Activated CD8-positive, alpha-beta memory T cell treated with anti-CD3 and anti-CD28 coated beads, Interleukin-2, amount 50 U/mL, for 48 hours (primary cell): ENCODE measurements at regions not wholly inside any gene's neighbourhood (a gene's known extent, or its start where the extent isn't known, plus 50 kb on each side); places are given as distances from the start of the nearest gene placed in this dataset.

Experiments used
- DNase-seq: peaks from one replicate; pipeline ENCODE4 v3.0.0-alpha.2; 2020

- DNase-seq: no peak
Observed at GRCh38 chr1:56185493-56185892, 393.9 kb downstream of the PLPP3 start.

DNA sequence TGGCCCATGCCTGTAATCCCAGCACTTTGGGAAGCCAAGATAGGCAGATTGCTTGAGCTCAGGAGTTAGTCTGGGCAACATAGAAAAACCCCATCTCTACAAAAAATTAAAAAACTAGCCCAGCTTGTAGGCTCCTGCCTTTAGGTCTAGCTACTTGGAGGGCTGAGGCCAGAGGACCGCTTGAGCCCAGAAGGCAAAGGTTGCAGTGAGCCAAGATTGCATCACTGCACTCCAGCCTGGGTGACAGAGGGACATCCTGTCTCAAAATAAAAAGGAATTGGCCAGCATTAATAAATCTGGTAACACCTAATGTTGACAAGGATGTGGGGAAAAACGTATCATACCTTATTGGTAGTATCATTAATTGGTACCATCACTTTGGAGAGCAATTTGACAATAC is 396.2 kb downstream of the PLPP3 start:
- DNase-seq: no peak

DNA sequence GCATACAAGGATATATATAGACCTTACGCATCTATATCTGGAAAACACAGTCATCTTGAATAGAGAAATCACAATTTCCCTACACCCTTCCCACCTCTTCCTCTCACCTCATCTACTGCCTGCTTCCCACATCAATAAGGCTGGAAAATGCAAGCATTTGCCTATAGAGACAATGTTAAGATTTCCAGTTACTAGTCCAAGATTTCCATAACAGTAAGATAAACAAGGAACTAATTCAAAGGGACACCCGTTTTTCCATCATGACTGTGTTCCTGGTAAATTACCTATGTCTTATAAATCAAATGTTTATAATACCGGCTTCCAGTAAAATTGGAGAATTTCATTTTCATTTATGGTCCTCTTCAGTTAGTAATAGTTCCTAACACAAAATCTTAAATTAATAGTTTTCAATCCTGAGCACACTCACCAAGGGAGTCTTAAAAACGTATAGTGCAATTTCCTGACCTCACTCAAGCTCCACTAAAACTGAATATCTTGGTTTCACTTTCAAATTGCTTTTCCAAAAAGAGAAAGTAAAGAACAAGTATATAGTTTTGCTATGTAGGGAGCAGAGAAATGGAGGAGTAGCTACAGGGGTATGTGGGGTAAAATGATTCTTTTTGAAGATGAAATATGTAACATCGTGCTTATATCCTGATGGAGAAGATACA is 398.7 kb downstream of the PLPP3 start:
- DNase-seq: no peak

DNA sequence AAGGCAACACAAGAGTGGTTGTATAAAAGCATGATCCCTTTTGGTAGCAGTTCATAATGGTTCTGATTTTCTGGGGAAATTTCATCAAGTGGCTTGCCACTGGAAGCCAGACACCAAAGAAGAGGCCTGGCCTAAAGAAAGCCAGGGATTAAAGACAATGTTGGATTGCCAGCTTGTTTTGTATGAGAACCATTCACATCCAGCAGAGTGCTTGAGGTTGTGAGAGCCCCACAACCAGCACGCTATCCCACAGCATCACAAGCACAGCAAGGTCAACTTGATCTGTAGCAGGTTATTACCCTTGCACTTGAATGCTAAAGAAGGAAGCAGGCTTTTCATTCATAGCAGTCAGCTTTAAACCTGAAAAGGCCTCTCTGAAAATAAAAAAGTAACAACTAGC is 399.8 kb downstream of the PLPP3 start:
- no peak for DNase-seq

GRCh38 chr1:56175211-56175610 is 404.2 kb downstream of the PLPP3 start:
- no peak for DNase-seq

- DNase-seq: no peak
Observed at GRCh38 chr1:56174176-56174885, 405.0 kb downstream of the PLPP3 start.

DNA sequence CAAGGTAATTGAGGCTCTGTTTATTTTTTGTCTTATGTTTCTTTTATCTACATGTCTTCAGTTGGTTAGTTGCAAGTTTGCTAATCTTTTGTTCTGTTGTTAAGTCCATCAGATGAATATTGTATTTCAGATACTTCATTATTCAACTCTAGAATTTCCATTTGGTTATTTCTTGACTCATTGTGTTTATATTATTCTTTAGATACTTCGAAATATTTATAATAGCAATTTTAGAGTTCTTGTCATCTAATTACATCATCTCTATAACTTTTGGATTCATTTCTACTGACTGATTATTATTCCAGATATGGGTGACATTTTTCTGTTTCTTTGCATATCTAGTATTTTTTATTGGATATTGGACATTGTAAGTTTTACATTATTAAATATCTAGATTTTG is 405.6 kb downstream of the PLPP3 start:
- DNase-seq: no peak

DNA sequence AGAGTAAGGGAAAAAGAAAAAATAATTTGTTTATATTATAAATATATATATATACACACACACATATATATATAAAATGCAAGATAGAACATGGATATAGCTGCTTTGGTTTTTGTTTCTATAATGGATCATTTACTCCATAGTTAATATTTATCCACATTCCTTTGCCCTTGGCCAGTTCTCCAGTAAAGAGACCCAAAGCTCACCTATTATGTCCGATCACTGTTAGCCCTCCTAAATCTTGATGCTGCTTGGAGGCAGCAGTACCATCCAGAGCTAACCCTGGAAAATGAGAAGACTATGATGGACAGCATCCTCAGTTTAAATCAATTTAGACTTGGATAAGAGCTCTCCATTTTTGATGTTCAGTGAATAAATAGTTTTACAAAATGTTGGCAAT is 407.7 kb downstream of the PLPP3 start:
- DNase-seq: no peak

DNA sequence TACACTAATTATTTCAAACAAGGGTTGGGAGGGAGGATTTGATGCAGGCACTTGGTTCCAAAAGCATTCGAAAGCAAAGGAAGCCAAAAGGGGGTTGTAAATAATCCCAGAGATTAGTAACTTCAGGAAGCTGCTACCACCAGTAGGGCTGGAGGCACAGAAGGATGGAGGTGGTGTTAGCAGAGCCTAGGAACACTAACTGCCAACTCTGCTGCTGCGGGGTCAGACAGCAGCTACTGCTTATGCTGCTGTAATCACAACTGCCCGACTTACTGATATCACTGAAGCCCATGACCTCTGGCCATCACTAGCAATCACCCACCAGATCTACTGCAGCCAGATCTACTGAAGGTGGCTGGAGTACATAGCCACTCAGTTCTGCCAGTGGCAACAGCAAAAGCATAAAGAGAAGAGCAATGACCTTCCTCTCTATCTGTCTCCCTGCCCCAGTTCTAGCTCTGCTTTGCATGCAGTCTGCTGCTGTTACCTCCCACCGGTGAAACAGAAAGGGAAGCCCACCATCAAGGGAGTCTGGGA is 408.5 kb downstream of the PLPP3 start:
- DNase-seq: no peak

- no peak for DNase-seq
Observed at GRCh38 chr1:56169856-56170255, 409.5 kb downstream of the PLPP3 start.

DNA sequence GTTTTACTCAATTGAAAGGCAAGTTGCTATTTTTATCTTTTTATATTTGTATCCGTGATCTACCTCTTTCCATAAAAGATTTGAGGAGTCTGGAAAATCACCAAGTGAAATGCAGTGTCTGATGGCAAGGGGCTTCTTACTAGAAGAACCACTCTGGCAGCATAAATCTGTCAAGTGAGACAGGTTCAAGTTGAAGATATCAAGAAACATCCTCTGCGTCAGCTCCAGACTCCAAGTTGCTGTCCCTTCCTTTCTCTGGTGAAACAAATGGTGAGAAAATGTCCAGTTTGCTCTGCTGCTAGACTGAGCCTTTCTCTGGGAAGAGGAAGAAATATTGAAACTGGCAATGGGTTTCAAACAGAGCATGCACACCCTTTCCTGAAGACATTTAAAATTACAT is 411.2 kb downstream of the PLPP3 start:
- no peak for DNase-seq

DNA sequence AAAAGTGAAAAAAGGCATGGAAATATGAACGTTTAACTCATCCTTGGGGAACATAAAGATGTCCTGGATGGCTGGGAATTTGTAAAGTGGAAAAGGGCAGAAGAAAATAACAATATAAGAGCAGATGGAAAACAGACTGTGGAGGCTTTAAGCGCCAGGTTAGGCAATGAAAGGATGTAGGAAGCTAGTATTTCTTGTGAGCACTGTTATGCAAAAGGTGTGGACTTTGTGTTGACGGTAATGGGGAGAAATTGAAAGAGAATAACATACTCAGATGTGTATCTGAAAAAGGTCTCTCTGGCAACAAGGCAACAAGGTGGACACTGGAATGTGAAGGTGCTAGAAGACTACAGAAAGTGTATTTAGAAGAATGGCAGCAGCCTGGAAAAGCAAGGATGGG is 411.8 kb downstream of the PLPP3 start:
- no peak for DNase-seq

DNA sequence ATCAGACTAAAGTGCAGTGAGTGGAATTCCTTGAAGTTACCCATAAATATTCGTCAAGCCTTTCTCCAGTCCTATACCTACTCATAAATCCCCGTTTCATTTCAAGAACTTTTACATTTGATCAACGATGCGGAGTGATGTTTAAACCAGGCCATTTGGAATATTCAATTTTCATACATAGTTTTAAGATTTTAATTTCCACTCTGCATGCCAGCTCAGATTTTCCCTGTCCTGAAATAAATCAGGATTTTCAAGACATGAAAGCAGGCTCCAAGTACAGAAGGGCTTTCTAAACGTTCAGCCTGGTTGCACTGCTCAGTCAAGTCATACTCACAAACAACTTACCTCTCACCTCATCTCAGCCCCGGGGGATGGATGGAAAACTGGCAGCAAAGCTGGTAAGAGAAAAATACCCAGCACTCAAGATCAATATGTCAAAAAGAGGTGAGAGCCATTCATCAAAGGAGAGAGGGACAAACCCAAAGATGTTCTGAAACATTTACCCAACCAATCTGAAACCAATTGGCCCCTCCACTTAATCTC is 418.5 kb downstream of the PLPP3 start:
- no peak for DNase-seq

- DNase-seq: no peak
Observed at GRCh38 chr1:56156971-56157876, 422.1 kb downstream of the PLPP3 start.

GRCh38 chr1:56153276-56153675 is 426.1 kb downstream of the PLPP3 start:
- DNase-seq: no peak

DNA sequence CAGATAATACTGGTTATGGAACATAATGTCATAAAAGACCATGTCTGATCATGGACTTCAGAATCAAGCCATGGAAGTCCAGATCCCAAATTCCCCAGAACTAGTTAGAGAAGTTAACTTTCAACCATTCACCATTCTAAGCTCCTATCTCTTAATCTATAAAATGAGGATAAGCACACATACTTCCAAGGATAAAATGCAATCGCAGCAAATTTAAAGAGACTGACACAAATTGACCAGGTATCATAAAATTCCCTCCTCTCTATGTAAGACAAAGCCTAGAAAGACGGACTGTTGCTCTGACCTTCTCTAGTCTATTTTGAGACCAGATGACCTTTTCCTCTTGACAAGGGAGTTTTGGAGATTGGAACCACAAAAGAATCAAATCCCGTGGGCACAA is 426.7 kb downstream of the PLPP3 start:
- DNase-seq: no peak

DNA sequence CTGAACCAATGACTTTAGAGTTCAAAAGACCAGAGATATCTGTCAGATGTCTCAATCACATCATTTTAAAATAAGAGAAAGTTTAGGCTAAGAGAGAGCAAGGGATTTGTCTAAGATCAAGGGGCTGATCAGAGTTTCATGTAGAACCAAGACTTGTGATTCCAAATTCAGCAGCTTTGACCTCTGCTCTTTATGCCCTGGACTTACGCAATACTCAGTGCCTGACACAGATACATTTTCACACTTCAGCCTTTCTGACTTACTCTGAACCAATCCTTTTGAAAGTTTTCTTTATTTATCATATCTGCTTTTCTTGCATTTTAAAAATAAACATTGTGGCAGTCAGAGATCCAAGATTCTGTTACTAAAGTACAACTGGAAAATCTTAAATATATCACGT is 428.0 kb downstream of the PLPP3 start:
- DNase-seq: no peak

- DNase-seq: no peak
Observed at GRCh38 chr1:56150441-56151215, 428.7 kb downstream of the PLPP3 start.

- DNase-seq: no peak
Observed at GRCh38 chr1:56149761-56150160, 429.6 kb downstream of the PLPP3 start.

DNA sequence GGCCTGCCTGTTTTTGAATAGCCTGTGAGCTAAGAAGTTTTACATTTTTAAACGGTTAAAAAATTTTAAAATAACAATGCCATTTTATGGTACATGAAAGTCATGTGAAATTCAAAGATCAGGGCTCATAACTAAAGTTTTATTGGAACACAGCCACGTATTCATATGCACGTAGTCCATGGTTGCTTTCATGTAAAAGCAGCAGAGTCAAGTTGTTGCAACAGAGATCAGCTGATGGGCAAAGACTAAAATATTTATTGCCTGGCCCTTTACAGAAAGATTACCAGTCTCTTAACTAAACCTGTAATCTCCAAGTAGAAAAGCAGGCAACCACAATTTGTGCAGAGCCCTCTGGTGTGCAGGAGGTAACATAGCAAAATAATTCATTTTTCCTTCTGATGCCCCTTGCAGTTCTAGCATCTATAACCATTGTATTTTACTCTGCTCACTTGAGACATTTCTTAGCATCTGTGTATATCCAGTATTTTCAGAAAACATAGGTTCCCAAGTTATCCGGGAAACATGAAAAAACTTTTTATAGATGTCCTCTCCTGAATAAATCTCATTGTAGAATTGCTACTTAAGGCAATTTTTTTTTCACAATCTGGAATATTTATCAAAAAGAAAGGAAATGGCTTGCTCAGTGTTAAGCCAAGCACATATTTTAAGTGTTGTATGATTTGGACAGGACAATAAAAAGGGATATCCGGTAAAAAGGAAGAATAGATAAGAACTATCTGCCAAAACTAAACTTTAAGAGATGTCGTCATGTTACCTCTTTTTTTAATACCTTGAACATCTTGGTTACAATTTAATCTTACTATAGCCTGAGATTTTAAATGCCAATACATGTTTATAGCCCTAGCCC is 430.8 kb downstream of the PLPP3 start:
- no peak for DNase-seq

- no peak for DNase-seq
Observed at GRCh38 chr1:56147459-56147858, 431.9 kb downstream of the PLPP3 start.
